ENCODE measurements at regions not wholly inside any gene's neighbourhood (a gene's known extent, or its start where the extent isn't known, plus 50 kb on each side); places are given as distances from the start of the nearest gene placed in this dataset.

DNA sequence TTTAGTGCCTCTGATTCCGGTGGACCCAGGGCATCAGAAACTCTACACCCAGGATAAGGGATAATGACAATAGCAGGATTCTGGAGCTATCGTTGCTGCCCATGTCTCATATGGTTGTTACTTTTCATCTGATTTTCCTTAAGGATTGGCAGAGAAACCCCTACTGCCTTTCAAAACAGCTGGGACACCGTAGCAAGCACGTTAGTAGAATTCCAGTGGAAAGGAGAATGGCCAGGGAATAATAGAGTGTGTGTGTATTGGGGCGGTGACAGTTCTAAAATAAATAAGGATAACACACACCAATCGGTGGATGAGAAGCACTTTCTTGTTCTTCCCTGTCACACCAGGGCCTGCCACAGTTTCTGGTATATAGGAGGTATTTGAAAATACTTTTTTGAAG is 251.8 kb downstream of the HAPSTR1 start:
- Mint-ChIP-seq H3K27ac (no peak overlapping the region), H3K4me1 (peaks cover 9% of the 10 kb centered on the region; the same call in 2 of the 3 replicates), H3K4me3 (no peak overlapping the region), H3K9me3 (no peaks in the 10 kb centered on the region; the same call in 1 of the 3 replicates), H3K36me3 (ENCODE audit: low read depth) (no peaks in the 10 kb centered on the region), H3K27me3 (ENCODE audit: insufficient read depth, low read depth, poor library complexity) (peaks cover 4% of the 10 kb centered on the region)
- Histone ChIP-seq H3K9me2 (ENCODE audit: insufficient read depth) (peaks cover 4% of the 10 kb centered on the region; the same call in 1 of the 2 replicates), H3K4me3 (no peak overlapping the region), H4K20me1 (replicated peaks; ENCODE audit: insufficient read depth) (no peaks in the 10 kb centered on the region), H3K79me2 (replicated peaks; ENCODE audit: insufficient read depth) (no peaks in the 10 kb centered on the region), H3K36me3 (ENCODE audit: insufficient read depth) (no peaks in the 10 kb centered on the region), H3K4me1 (ENCODE audit: insufficient read depth) (no peaks in the 10 kb centered on the region), H3K4me2 (no peak overlapping the region), H3K27me3 (ENCODE audit: insufficient read depth) (no peaks in the 10 kb centered on the region), H3K27ac (ENCODE audit: low read depth) (no peak overlapping the region), H2AFZ (peak overlapping the region; percentile 56), H3F3A (replicated peaks; ENCODE audit: low read depth) (no peaks in the 10 kb centered on the region)
- no peak for TF ChIP-seq EZH2phosphoT487 (IDR thresholded peaks at IDR 0.05; ENCODE audit: unreplicated experiment)
- TF ChIP-seq CREB1 (CRISPR knock-in tag; IDR thresholded peaks at IDR 0.05; ENCODE audit: low read depth), result no peak
- TF ChIP-seq, protein P1, sequence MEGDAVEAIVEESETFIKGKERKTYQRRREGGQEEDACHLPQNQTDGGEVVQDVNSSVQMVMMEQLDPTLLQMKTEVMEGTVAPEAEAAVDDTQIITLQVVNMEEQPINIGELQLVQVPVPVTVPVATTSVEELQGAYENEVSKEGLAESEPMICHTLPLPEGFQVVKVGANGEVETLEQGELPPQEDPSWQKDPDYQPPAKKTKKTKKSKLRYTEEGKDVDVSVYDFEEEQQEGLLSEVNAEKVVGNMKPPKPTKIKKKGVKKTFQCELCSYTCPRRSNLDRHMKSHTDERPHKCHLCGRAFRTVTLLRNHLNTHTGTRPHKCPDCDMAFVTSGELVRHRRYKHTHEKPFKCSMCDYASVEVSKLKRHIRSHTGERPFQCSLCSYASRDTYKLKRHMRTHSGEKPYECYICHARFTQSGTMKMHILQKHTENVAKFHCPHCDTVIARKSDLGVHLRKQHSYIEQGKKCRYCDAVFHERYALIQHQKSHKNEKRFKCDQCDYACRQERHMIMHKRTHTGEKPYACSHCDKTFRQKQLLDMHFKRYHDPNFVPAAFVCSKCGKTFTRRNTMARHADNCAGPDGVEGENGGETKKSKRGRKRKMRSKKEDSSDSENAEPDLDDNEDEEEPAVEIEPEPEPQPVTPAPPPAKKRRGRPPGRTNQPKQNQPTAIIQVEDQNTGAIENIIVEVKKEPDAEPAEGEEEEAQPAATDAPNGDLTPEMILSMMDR (conservative IDR thresholded peaks at IDR 0.05; ENCODE audit: low read depth in 2 of 2), result no peak
- no peak for TF ChIP-seq ZNF331 (CRISPR knock-in tag; IDR thresholded peaks at IDR 0.05; ENCODE audit: low read depth)
- TF ChIP-seq, protein P2, sequence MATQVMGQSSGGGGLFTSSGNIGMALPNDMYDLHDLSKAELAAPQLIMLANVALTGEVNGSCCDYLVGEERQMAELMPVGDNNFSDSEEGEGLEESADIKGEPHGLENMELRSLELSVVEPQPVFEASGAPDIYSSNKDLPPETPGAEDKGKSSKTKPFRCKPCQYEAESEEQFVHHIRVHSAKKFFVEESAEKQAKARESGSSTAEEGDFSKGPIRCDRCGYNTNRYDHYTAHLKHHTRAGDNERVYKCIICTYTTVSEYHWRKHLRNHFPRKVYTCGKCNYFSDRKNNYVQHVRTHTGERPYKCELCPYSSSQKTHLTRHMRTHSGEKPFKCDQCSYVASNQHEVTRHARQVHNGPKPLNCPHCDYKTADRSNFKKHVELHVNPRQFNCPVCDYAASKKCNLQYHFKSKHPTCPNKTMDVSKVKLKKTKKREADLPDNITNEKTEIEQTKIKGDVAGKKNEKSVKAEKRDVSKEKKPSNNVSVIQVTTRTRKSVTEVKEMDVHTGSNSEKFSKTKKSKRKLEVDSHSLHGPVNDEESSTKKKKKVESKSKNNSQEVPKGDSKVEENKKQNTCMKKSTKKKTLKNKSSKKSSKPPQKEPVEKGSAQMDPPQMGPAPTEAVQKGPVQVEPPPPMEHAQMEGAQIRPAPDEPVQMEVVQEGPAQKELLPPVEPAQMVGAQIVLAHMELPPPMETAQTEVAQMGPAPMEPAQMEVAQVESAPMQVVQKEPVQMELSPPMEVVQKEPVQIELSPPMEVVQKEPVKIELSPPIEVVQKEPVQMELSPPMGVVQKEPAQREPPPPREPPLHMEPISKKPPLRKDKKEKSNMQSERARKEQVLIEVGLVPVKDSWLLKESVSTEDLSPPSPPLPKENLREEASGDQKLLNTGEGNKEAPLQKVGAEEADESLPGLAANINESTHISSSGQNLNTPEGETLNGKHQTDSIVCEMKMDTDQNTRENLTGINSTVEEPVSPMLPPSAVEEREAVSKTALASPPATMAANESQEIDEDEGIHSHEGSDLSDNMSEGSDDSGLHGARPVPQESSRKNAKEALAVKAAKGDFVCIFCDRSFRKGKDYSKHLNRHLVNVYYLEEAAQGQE (IDR thresholded peaks at IDR 0.05; ENCODE audit: unreplicated experiment), result no peak
- DNase-seq (ENCODE audit: low spot score), result no peak
- ATAC-seq, result no peak

DNA sequence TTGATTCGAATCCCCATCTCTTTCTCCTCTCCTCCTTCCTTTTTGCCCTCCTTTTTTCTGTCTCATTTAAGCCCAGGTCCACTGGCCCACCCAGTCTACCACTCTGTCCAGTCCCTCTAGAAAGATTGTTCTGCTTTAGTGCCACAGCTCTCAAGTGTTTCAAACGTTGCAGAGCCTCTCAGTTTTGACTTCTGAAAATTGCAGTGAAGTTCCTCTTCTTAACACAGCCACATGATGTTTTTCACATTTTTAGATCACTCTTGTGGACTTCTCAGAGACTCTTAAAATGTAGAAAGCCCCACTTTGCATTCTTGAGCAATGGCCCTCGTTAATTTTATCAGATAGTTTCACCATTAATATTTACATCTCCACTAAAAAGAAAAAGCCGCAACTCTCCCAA is 253.1 kb downstream of the HAPSTR1 start:
- Mint-ChIP-seq H3K9me3 (peaks cover 7% of the 10 kb centered on the region), H3K27ac (no peak overlapping the region), H3K4me3 (no peak overlapping the region), H3K27me3 (ENCODE audit: insufficient read depth, low read depth, poor library complexity) (peaks cover 4% of the 10 kb centered on the region), H3K36me3 (ENCODE audit: low read depth) (peaks cover 6% of the 10 kb centered on the region), H3K4me1 (peaks cover 9% of the 10 kb centered on the region; the same call in 2 of the 3 replicates)
- Histone ChIP-seq H3F3A (replicated peaks; ENCODE audit: low read depth) (no peaks in the 10 kb centered on the region), H3K9me2 (ENCODE audit: insufficient read depth) (peaks cover 7% of the 10 kb centered on the region; the same call in 1 of the 2 replicates), H2AFZ (peak overlapping the region; percentile 38; the same call in 1 of the 2 replicates), H3K27ac (ENCODE audit: low read depth) (no peak overlapping the region), H3K36me3 (ENCODE audit: insufficient read depth) (no peaks in the 10 kb centered on the region; the same call in 1 of the 2 replicates), H3K27me3 (ENCODE audit: insufficient read depth) (no peaks in the 10 kb centered on the region), H3K4me1 (ENCODE audit: insufficient read depth) (no peaks in the 10 kb centered on the region), H3K4me2 (no peak overlapping the region), H3K4me3 (no peak overlapping the region), H3K79me2 (replicated peaks; ENCODE audit: insufficient read depth) (no peaks in the 10 kb centered on the region), H4K20me1 (replicated peaks; ENCODE audit: insufficient read depth) (no peaks in the 10 kb centered on the region)
- no peak for DNase-seq (ENCODE audit: low spot score)
- ATAC-seq, result no peak
- TF ChIP-seq STAT1 (IDR thresholded peaks at IDR 0.05; ENCODE audit: unreplicated experiment) (no peak), ZNF114 (CRISPR knock-in tag; IDR thresholded peaks at IDR 0.05) (no peak), POLR2AphosphoS5 (IDR thresholded peaks at IDR 0.05; ENCODE audit: low read depth) (no peak), JUNB (IDR thresholded peaks at IDR 0.05; ENCODE audit: unreplicated experiment) (no peak)
- TF ChIP-seq, protein P2 (IDR thresholded peaks at IDR 0.05; ENCODE audit: unreplicated experiment), result no peak
